Gastrocnemius medialis (tissue), 4 donors: ENCODE measurements at regions not wholly inside any gene's neighbourhood (a gene's known extent, or its start where the extent isn't known, plus 50 kb on each side); places are given as distances from the start of the nearest gene placed in this dataset.

Source experiments
- CTCF ChIP-seq, 5 experiments: fragments of 450-650 bp in 3 of 5; fragments of 200-600 bp in 2 of 5; sonication (generic) in 2 of 5; IDR thresholded peaks in 4 of 5; conservative IDR thresholded peaks in 1 of 5; 1 replicate in 4 of 5; 2 replicates in 1 of 5; pipeline ENCODE4 v1.5.1; 2016 to 2019; ENCODE audit warnings: antibody characterized with exemption in 5 of 5, mild to moderate bottlenecking in 3 of 5, moderate library complexity in 3 of 5
- POLR2A ChIP-seq, 2 donors: fragments of 450-650 bp; IDR thresholded peaks; one replicate each; pipeline ENCODE4 v1.6.1; 2017; ENCODE audit warnings: antibody characterized with exemption in 2 of 2, mild to moderate bottlenecking in 2 of 2, moderate library complexity in 2 of 2

- TF ChIP-seq CTCF (IDR thresholded peaks at IDR 0.05 in 4 of 5, conservative IDR thresholded peaks at IDR 0.05 in 1 of 5), result no peak
- TF ChIP-seq POLR2A (IDR thresholded peaks at IDR 0.05), result no peak
Measured at GRCh38 chr10:108755646-108756045, 1167.7 kb downstream of the XPNPEP1 start.
